SU-DHL-6 (cell line): ENCODE measurements at regions not wholly inside any gene's neighbourhood (a gene's known extent, or its start where the extent isn't known, plus 50 kb on each side); places are given as distances from the start of the nearest gene placed in this dataset.

Experiments used
- H2AFZ ChIP-seq: fragments of 200-600 bp; sonication (generic); 2 replicates; pipeline ENCODE4 v1.6.1; 2014; ENCODE audit warnings: low read depth, mild to moderate bottlenecking, moderate library complexity, mixed read lengths, antibody characterized with exemption, low read length; ENCODE audit not compliant: severe bottlenecking
- H3F3A ChIP-seq: fragments of 200-600 bp; shearing (Covaris generic); 2 replicates; pipeline ENCODE4 v1.6.0; 2016; ENCODE audit warnings: antibody characterized with exemption, mild to moderate bottlenecking; ENCODE audit not compliant: insufficient read depth
- H3K27ac ChIP-seq: fragments of 200-600 bp; sonication (generic); 2 replicates; pipeline ENCODE4 v1.5.1; 2016; ENCODE audit warnings: low read depth, mild to moderate bottlenecking, low read length, moderate library complexity, mixed read lengths
- H3K27me3 ChIP-seq: fragments of 200-600 bp; sonication (generic), shearing (Covaris generic); 2 replicates; pipeline ENCODE4 v1.6.0; 2014; ENCODE audit warnings: mild to moderate bottlenecking, low read length
- H3K36me3 ChIP-seq: fragments of 200-600 bp; sonication (generic); 2 replicates; pipeline ENCODE4 v1.6.1; 2014; ENCODE audit warnings: mild to moderate bottlenecking, low read length, mixed read lengths
- H3K4me2 ChIP-seq: fragments of 300-600, 200-600 bp; shearing (Covaris generic), sonication (generic); 2 replicates; pipeline ENCODE4 v1.6.0; 2014; ENCODE audit warnings: low read length, low read depth, mild to moderate bottlenecking; ENCODE audit not compliant: poor library complexity, severe bottlenecking
- H3K4me3 ChIP-seq: fragments of 200-600 bp; sonication (generic); 2 replicates; pipeline ENCODE4 v1.5.1; 2014; ENCODE audit warnings: antibody characterized with exemption, low read length, mild to moderate bottlenecking, mixed read lengths; ENCODE audit not compliant: insufficient read depth, poor library complexity, severe bottlenecking
- H3K79me2 ChIP-seq: fragments of 200-600 bp; sonication (generic); 2 replicates; pipeline ENCODE4 v1.6.1; 2014; ENCODE audit warnings: mild to moderate bottlenecking, low read length, moderate library complexity; ENCODE audit not compliant: insufficient read depth
- H3K9ac ChIP-seq: fragments of 200-600 bp; sonication (generic); 2 replicates; pipeline ENCODE4 v1.7.0; 2014; ENCODE audit warnings: mild to moderate bottlenecking, low read length
- H3K9me2 ChIP-seq: fragments of 200-600 bp; sonication (generic); replicated peaks from 2 replicates; pipeline ENCODE4 v1.6.1; 2014; ENCODE audit warnings: low read length; ENCODE audit not compliant: insufficient read depth
- H3K9me3 ChIP-seq: fragments of 200-600 bp; sonication (generic); 2 replicates; pipeline ENCODE4 v1.6.1; 2014; ENCODE audit warnings: low read length, mixed read lengths; ENCODE audit not compliant: insufficient read depth
- H4K20me1 ChIP-seq: fragments of 200-600 bp; sonication (generic); 2 replicates; pipeline ENCODE4 v1.6.1; 2014; ENCODE audit warnings: low read depth, mild to moderate bottlenecking, antibody characterized with exemption, low read length, moderate library complexity, mixed read lengths
- EZH2phosphoT487 ChIP-seq: fragments of 200-600 bp; sonication (generic), shearing (Covaris generic); conservative IDR thresholded peaks from 2 replicates; pipeline ENCODE4 v1.6.1; 2018; ENCODE audit warnings: mild to moderate bottlenecking, antibody characterized with exemption, low read length, moderate library complexity, mixed read lengths
- TF ChIP-seq, protein P1 (sequence below): fragments of 200-600 bp; sonication (generic); IDR thresholded peaks from one replicate; pipeline ENCODE4 v1.5.1; 2017; ENCODE audit warnings: antibody characterized with exemption, mild to moderate bottlenecking, low read length, moderate library complexity; ENCODE audit not compliant: insufficient read depth, poor library complexity, severe bottlenecking

DNA sequence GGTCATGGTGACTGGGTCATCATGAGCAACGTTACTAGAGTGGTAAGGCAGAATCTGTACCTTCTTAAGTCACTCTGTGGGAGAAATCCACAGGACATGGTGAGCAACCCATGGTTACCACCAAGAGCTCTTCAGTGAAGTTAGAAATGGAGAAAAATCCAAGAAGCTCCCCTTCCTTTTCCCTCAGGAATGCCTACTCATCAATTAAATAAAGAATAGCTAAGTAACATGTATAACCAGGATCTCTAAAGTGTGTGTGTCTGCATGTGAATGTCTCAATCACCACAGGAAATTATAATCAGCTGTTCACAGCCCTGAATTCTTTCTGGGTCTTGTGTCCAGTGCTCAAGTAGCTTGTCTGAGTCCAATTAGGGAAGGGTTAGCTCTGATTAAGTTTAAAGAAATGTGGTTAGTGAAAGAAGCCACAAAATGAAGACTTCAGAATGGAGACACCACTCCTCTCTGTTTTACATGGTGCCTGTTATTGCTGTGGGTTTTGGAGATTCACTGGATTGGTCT is 73.2 kb downstream of the SEM1 start:
- H3F3A ChIP-seq, result no peaks in the 10 kb centered on the region
- no peak overlapping the region for H3K27ac ChIP-seq
- H3K9ac ChIP-seq, result no peak overlapping the region
- no peaks in the 10 kb centered on the region for H3K27me3 ChIP-seq
- no peaks in the 10 kb centered on the region for H3K36me3 ChIP-seq
- no peak overlapping the region for H2AFZ ChIP-seq
- no peaks in the 10 kb centered on the region for H3K9me2 ChIP-seq
- no peaks in the 10 kb centered on the region for H3K79me2 ChIP-seq
- no peaks in the 10 kb centered on the region for H4K20me1 ChIP-seq
- TF ChIP-seq, protein P1, sequence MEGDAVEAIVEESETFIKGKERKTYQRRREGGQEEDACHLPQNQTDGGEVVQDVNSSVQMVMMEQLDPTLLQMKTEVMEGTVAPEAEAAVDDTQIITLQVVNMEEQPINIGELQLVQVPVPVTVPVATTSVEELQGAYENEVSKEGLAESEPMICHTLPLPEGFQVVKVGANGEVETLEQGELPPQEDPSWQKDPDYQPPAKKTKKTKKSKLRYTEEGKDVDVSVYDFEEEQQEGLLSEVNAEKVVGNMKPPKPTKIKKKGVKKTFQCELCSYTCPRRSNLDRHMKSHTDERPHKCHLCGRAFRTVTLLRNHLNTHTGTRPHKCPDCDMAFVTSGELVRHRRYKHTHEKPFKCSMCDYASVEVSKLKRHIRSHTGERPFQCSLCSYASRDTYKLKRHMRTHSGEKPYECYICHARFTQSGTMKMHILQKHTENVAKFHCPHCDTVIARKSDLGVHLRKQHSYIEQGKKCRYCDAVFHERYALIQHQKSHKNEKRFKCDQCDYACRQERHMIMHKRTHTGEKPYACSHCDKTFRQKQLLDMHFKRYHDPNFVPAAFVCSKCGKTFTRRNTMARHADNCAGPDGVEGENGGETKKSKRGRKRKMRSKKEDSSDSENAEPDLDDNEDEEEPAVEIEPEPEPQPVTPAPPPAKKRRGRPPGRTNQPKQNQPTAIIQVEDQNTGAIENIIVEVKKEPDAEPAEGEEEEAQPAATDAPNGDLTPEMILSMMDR, result no peak
- no peak for TF ChIP-seq EZH2phosphoT487
- no peaks in the 10 kb centered on the region for H3K9me3 ChIP-seq
- H3K4me2 ChIP-seq, result no peak overlapping the region
- no peak overlapping the region for H3K4me3 ChIP-seq

DNA sequence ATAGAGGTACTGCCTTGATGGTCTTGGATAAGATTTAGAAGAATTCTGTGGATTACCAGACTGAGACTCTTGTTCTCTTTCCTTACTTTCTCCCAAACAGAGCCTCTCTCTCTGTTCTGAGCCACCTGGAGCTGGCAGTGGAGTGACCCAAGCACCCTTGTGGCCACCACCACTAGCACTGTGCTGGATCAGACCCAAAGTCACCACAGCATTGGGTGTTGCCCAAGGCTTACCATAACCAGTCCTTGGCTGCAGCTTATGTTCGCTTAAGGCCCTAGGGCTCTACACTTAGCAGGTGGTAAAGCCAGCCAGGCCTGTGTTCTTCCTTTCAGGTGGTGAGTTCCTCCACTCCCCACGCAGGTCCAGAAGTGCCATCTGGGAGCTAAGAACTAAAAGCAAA is 79.8 kb downstream of the SEM1 start:
- no peaks in the 10 kb centered on the region for H3K27me3 ChIP-seq
- no peaks in the 10 kb centered on the region for H3K9me2 ChIP-seq
- no peak for TF ChIP-seq EZH2phosphoT487
- TF ChIP-seq, protein P1, result no peak
- no peaks in the 10 kb centered on the region; the same call in 1 of the 2 replicates for H3K36me3 ChIP-seq
- no peaks in the 10 kb centered on the region for H4K20me1 ChIP-seq
- H3K9me3 ChIP-seq, result no peaks in the 10 kb centered on the region
- no peak overlapping the region for H3K9ac ChIP-seq
- no peak overlapping the region for H3K4me2 ChIP-seq
- no peak overlapping the region for H3K4me3 ChIP-seq
- H3K79me2 ChIP-seq, result no peaks in the 10 kb centered on the region
- no peak overlapping the region for H2AFZ ChIP-seq
- no peaks in the 10 kb centered on the region for H3F3A ChIP-seq
- H3K27ac ChIP-seq, result no peak overlapping the region

DNA sequence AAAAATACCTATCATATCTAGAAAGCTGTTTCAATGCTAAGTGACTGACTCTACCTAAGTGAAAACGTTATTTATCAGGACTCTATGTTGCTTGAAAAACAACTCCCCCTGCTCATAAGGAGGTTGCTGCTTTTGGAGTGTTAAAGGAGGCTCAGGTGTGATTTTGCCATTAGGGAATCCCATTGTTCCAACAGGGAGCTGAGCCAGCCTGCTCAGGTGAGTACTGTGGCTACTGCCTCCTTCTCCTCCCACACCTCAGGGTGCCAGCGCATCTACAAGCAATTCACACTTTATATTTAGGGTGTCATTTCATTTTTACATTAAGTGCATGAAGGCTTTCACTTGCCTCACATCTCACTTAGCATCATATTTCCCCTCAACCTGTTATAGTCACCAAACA is 84.7 kb downstream of the SEM1 start:
- TF ChIP-seq EZH2phosphoT487, result no peak
- TF ChIP-seq, protein P1, result no peak
- no peak overlapping the region for H2AFZ ChIP-seq
- H3K4me3 ChIP-seq, result no peak overlapping the region
- 0 out of 2 replicates have a peak, but pooled peaks cover 3% of the 10 kb centered on the region for H3K27me3 ChIP-seq
- H3K9ac ChIP-seq, result no peak overlapping the region
- H3F3A ChIP-seq, result no peaks in the 10 kb centered on the region
- no peaks in the 10 kb centered on the region; the same call in 1 of the 2 replicates for H3K36me3 ChIP-seq
- H3K27ac ChIP-seq, result no peak overlapping the region
- H3K9me2 ChIP-seq, result no peaks in the 10 kb centered on the region
- no peaks in the 10 kb centered on the region for H4K20me1 ChIP-seq
- H3K4me2 ChIP-seq, result no peak overlapping the region
- H3K9me3 ChIP-seq, result no peaks in the 10 kb centered on the region
- no peaks in the 10 kb centered on the region for H3K79me2 ChIP-seq
